Lung (tissue), 11 donors: ENCODE measurements at regions not wholly inside any gene's neighbourhood (a gene's known extent, or its start where the extent isn't known, plus 50 kb on each side); places are given as distances from the start of the nearest gene placed in this dataset.

Source experiments
- ATAC-seq: fragments of 200-7000 bp; cut with Tn5 transposase; one replicate; pipeline ENCODE4 v1.9.1; 2020; ENCODE audit warnings: moderate number of reproducible peaks; ENCODE audit not compliant: insufficient read depth, low FRiP score
- DNase-seq, 3 donors: peaks; one replicate each; pipeline ENCODE4 v3.0.0-alpha.2; 2013 to 2017
- H3K27ac ChIP-seq, 2 donors: one replicate each; pipeline ENCODE4 v1.5.1; 2013; ENCODE audit warnings: mild to moderate bottlenecking in 2 of 2, moderate library complexity in 2 of 2, control low read depth in 1 of 2, inconsistent platforms in 1 of 2, low read depth in 1 of 2, low read length in 1 of 2
- H3K27me3 ChIP-seq, 3 donors: one replicate each; pipeline ENCODE4 v1.5.1; 2013; ENCODE audit warnings: low read length in 2 of 3; ENCODE audit not compliant: control insufficient read depth in 3 of 3, insufficient read depth in 3 of 3
- H3K36me3 ChIP-seq, 4 donors: one replicate each; pipeline ENCODE4 v1.5.1; 2013; ENCODE audit warnings: low read length in 4 of 4, mild to moderate bottlenecking in 1 of 4, moderate library complexity in 1 of 4; ENCODE audit not compliant: control insufficient read depth in 4 of 4, insufficient read depth in 4 of 4
- H3K4me1 ChIP-seq, 5 donors: one replicate each; pipeline ENCODE4 v1.5.1; 2013; ENCODE audit warnings: low read length in 5 of 5, mild to moderate bottlenecking in 2 of 5, moderate library complexity in 1 of 5; ENCODE audit not compliant: control insufficient read depth in 5 of 5, insufficient read depth in 5 of 5
- H3K4me3 ChIP-seq: one replicate; pipeline ENCODE4 v1.5.1; 2013; ENCODE audit warnings: mild to moderate bottlenecking, control low read depth, moderate library complexity
- H3K9ac ChIP-seq, 2 donors: one replicate each; pipeline ENCODE4 v1.5.1; 2013; ENCODE audit warnings: low read length in 2 of 2, control low read depth in 1 of 2; ENCODE audit not compliant: insufficient read depth in 1 of 2
- H3K9me3 ChIP-seq, 4 donors: one replicate each; pipeline ENCODE4 v1.5.1; 2013; ENCODE audit warnings: low read length in 3 of 4, mild to moderate bottlenecking in 1 of 4, moderate library complexity in 1 of 4; ENCODE audit not compliant: control insufficient read depth in 4 of 4, insufficient read depth in 3 of 4
- CTCF ChIP-seq: IDR thresholded peaks from 2 replicates; pipeline ENCODE4 v1.5.1; 2012; ENCODE audit warnings: mild to moderate bottlenecking; ENCODE audit errors: control extremely low read depth, extremely low read depth
- WGBS, 2 donors: extraction: QIAGEN DNeasy Blood & Tissue Kit; methylation state at CpG; one replicate each; pipeline ENCODE4 v1.1.7; 2013; 5-methylcytosine and 5-hydroxymethylcytosine counted together
- donor health status: control.
- donor health status: control.
- donor health status: Bipolar disorder and iron deficiency.
- donor health status: healthy.
- donor health status: DM: yes; HTN: yes; CAD: no.

GRCh38 chr12:76641073-76641472, 81.5 kb upstream of the OSBPL8 start:
- ATAC-seq: no peak
- Histone ChIP-seq H3K9me3 (no peaks in the 10 kb centered on the region), H3K27ac (no peak overlapping the region), H3K27me3 (no peaks in the 10 kb centered on the region), H3K4me1 (no peaks in the 10 kb centered on the region), H3K4me3 (no peak overlapping the region), H3K36me3 (no peaks in the 10 kb centered on the region), H3K9ac (no peak overlapping the region)
- TF ChIP-seq CTCF: no peak
- no peak for DNase-seq
- 92 to 96% methylated on average over 1 of the region's 1 CpG for WGBS, 2 donors

GRCh38 chr12:76641961-76642360, 82.4 kb upstream of the OSBPL8 start:
- TF ChIP-seq CTCF: no peak
- ATAC-seq: no peak
- DNase-seq: no peak
- no peaks in the 10 kb centered on the region for H3K9me3 ChIP-seq
- no peak overlapping the region for H3K9ac ChIP-seq
- no peaks in the 10 kb centered on the region for H3K27me3 ChIP-seq
- no peak overlapping the region for H3K27ac ChIP-seq
- H3K4me1 ChIP-seq: no peaks in the 10 kb centered on the region
- 84 to 96% methylated on average over 2 of the region's 2 CpGs for WGBS, 2 donors
- no peak overlapping the region for H3K4me3 ChIP-seq
- H3K36me3 ChIP-seq: no peaks in the 10 kb centered on the region

- ATAC-seq: no peak
- Histone ChIP-seq H3K36me3 (no peaks in the 10 kb centered on the region), H3K27me3 (no peaks in the 10 kb centered on the region), H3K4me3 (no peak overlapping the region), H3K27ac (no peak overlapping the region), H3K9ac (no peak overlapping the region), H3K4me1 (no peaks in the 10 kb centered on the region), H3K9me3 (no peaks in the 10 kb centered on the region)
- TF ChIP-seq CTCF: no peak
- DNase-seq: no peak
Observed at GRCh38 chr12:76643438-76643837, 83.9 kb upstream of the OSBPL8 start.

GRCh38 chr12:76644950-76645349, 85.4 kb upstream of the OSBPL8 start:
- Histone ChIP-seq H3K4me3 (no peak overlapping the region), H3K9me3 (no peaks in the 10 kb centered on the region), H3K4me1 (no peaks in the 10 kb centered on the region), H3K36me3 (no peaks in the 10 kb centered on the region), H3K27me3 (no peaks in the 10 kb centered on the region), H3K9ac (no peak overlapping the region), H3K27ac (no peak overlapping the region)
- no peak for TF ChIP-seq CTCF
- 96 to 99% methylated on average over 7 of the region's 7 CpGs for WGBS, 2 donors
- no peak for DNase-seq
- no peak for ATAC-seq
